WTC11 (cell line): ENCODE measurements at regions not wholly inside any gene's neighbourhood (a gene's known extent, or its start where the extent isn't known, plus 50 kb on each side); places are given as distances from the start of the nearest gene placed in this dataset.

Source experiments
- ATAC-seq: fragments of 200-7000 bp; cut with Tn5 transposase; 2 replicates; pipeline ENCODE4 v1.10.0; 2021; ENCODE audit warnings: mild to moderate bottlenecking, moderate library complexity
- CTCF ChIA-PET: fragments of 300-600 bp; sonication (Branson Sonifier 250); formaldehyde crosslinking; loops from one replicate; lab custom pipeline; 2021; ENCODE audit warnings: antibody characterized with exemption; lab: Charles Lee
- POLR2A ChIA-PET: fragments of 350-600 bp; sonication (Branson Sonifier 250); formaldehyde crosslinking; loops from one replicate; lab custom pipeline; 2021; ENCODE audit warnings: antibody characterized with exemption; lab: Charles Lee
- DNase-seq: peaks from one replicate; pipeline ENCODE4 v3.0.0; 2021; ENCODE audit warnings: low spot score
- H3K27ac Mint-ChIP-seq: 2 replicates; pipeline ENCODE4 v1.8.0; 2021; ENCODE audit warnings: mixed read lengths
- H3K27me3 Mint-ChIP-seq: 2 replicates; pipeline ENCODE4 v1.8.0; 2021; ENCODE audit warnings: low read depth, mild to moderate bottlenecking, moderate library complexity, mixed read lengths
- H3K36me3 Mint-ChIP-seq: 2 replicates; pipeline ENCODE4 v1.8.0; 2021; ENCODE audit warnings: mixed read lengths
- H3K4me1 Mint-ChIP-seq: 2 replicates; pipeline ENCODE4 v1.8.0; 2022; ENCODE audit warnings: mixed read lengths
- H3K4me3 Mint-ChIP-seq: 2 replicates; pipeline ENCODE4 v1.8.0; 2021; ENCODE audit warnings: mild to moderate bottlenecking, moderate library complexity, mixed read lengths
- H3K9me3 Mint-ChIP-seq: 2 replicates; pipeline ENCODE4 v1.8.0; 2021; ENCODE audit warnings: mixed read lengths
- ATF6 ChIP-seq: sonication (generic); formaldehyde crosslinking; IDR thresholded peaks from 2 replicates; pipeline ENCODE4 v1.8.1; 2023; ENCODE audit warnings: mild to moderate bottlenecking, missing genetic modification reagents
- CDX4 ChIP-seq: fragments of 250-450 bp; sonication (Bioruptor Pico); IDR thresholded peaks from 2 replicates; pipeline ENCODE4 v1.9.0; 2021; ENCODE audit warnings: moderate library complexity, mild to moderate bottlenecking, inconsistent platforms, borderline replicate concordance
- ETV6 ChIP-seq: sonication (generic); formaldehyde crosslinking; IDR thresholded peaks from 2 replicates; pipeline ENCODE4 v1.8.1; 2022; ENCODE audit warnings: mild to moderate bottlenecking, missing genetic modification reagents
- GRHL2 ChIP-seq: fragments of 250-450 bp; sonication (Bioruptor Pico); IDR thresholded peaks from 2 replicates; pipeline ENCODE4 v1.8.0; 2022; ENCODE audit warnings: mild to moderate bottlenecking, moderate library complexity; ENCODE audit not compliant: insufficient replicate concordance, severe bottlenecking
- MXD4 ChIP-seq: fragments of 250-450 bp; sonication (Bioruptor Pico); IDR thresholded peaks from 2 replicates; pipeline ENCODE4 v1.8.0; 2021; ENCODE audit warnings: mild to moderate bottlenecking, moderate library complexity, borderline replicate concordance
- NFE2L1 ChIP-seq: sonication (generic); formaldehyde crosslinking; IDR thresholded peaks from 2 replicates; pipeline ENCODE4 v1.8.1; 2023; ENCODE audit warnings: missing genetic modification reagents
- NR1H2 ChIP-seq: sonication (generic); formaldehyde crosslinking; IDR thresholded peaks from 2 replicates; pipeline ENCODE4 v1.9.0; 2021; ENCODE audit warnings: mild to moderate bottlenecking, moderate library complexity, missing genetic modification reagents
- NR2C2 ChIP-seq: sonication (generic); formaldehyde crosslinking; IDR thresholded peaks from 2 replicates; pipeline ENCODE4 v1.8.0; 2022; ENCODE audit warnings: mild to moderate bottlenecking, missing genetic modification reagents
- NR3C1 ChIP-seq: sonication (generic); formaldehyde crosslinking; conservative IDR thresholded peaks from 2 replicates; pipeline ENCODE4 v1.8.1; 2023; ENCODE audit warnings: low read depth, mild to moderate bottlenecking, missing genetic modification reagents
- RELA ChIP-seq: sonication (generic); formaldehyde crosslinking; IDR thresholded peaks from 2 replicates; pipeline ENCODE4 v1.8.1; 2022; ENCODE audit warnings: missing genetic modification reagents, mild to moderate bottlenecking, borderline replicate concordance
- TEAD4 ChIP-seq: sonication (generic); formaldehyde crosslinking; IDR thresholded peaks from 2 replicates; pipeline ENCODE4 v1.8.0; 2022; ENCODE audit warnings: mild to moderate bottlenecking, missing genetic modification reagents
- ZBTB21 ChIP-seq: sonication (generic); formaldehyde crosslinking; IDR thresholded peaks from 2 replicates; pipeline ENCODE4 v1.8.1; 2023; ENCODE audit warnings: mild to moderate bottlenecking, missing genetic modification reagents, borderline replicate concordance
- ZMAT4 ChIP-seq: fragments of 250-450 bp; sonication (Bioruptor Pico); IDR thresholded peaks from 2 replicates; pipeline ENCODE4 v1.9.0; 2021; ENCODE audit warnings: mild to moderate bottlenecking
- ZNF423 ChIP-seq: fragments of 250-450 bp; sonication (Bioruptor Pico); IDR thresholded peaks from 2 replicates; pipeline ENCODE4 v2.1.2; 2022; ENCODE audit warnings: mild to moderate bottlenecking, moderate library complexity
- ZNF532 ChIP-seq: fragments of 250-450 bp; sonication (Bioruptor Pico); IDR thresholded peaks from 2 replicates; pipeline ENCODE4 v1.9.0; 2021; ENCODE audit warnings: mild to moderate bottlenecking, borderline replicate concordance
- TF ChIP-seq, protein P1 (sequence below): fragments of 200-600 bp; IDR thresholded peaks from 2 replicates; pipeline ENCODE4 v1.8.0; 2022; ENCODE audit warnings: antibody characterized with exemption
- TF ChIP-seq, protein P2 (sequence below): sonication (generic); formaldehyde crosslinking; IDR thresholded peaks from 2 replicates; pipeline ENCODE4 v1.8.1; 2023; ENCODE audit warnings: mild to moderate bottlenecking, missing genetic modification reagents
- TF ChIP-seq, protein P3 (sequence below): sonication (generic); formaldehyde crosslinking; IDR thresholded peaks from 2 replicates; pipeline ENCODE4 v1.8.0; 2022; ENCODE audit warnings: mild to moderate bottlenecking, missing genetic modification reagents

- Mint-ChIP-seq H3K27me3 (no peaks in the 10 kb centered on the region), H3K27ac (no peak overlapping the region), H3K36me3 (peaks cover 29% of the 10 kb centered on the region), H3K4me3 (no peak overlapping the region), H3K4me1 (peaks cover 10% of the 10 kb centered on the region; the same call in 1 of the 2 replicates), H3K9me3 (peaks cover 46% of the 10 kb centered on the region)
- ChIA-PET POLR2A (no interaction called here), CTCF (no interaction called here)
- DNase-seq (no peak), ATAC-seq (no peak)
- TF ChIP-seq CDX4 (no peak), NR2C2 (CRISPR knock-in tag) (no peak), NFE2L1 (CRISPR knock-in tag) (no peak), ATF6 (CRISPR knock-in tag) (no peak), ZNF423 (CRISPR knock-in tag) (no peak), GRHL2 (CRISPR knock-in tag) (no peak), TEAD4 (CRISPR knock-in tag) (no peak), ETV6 (CRISPR knock-in tag) (no peak)
- TF ChIP-seq, protein P1, sequence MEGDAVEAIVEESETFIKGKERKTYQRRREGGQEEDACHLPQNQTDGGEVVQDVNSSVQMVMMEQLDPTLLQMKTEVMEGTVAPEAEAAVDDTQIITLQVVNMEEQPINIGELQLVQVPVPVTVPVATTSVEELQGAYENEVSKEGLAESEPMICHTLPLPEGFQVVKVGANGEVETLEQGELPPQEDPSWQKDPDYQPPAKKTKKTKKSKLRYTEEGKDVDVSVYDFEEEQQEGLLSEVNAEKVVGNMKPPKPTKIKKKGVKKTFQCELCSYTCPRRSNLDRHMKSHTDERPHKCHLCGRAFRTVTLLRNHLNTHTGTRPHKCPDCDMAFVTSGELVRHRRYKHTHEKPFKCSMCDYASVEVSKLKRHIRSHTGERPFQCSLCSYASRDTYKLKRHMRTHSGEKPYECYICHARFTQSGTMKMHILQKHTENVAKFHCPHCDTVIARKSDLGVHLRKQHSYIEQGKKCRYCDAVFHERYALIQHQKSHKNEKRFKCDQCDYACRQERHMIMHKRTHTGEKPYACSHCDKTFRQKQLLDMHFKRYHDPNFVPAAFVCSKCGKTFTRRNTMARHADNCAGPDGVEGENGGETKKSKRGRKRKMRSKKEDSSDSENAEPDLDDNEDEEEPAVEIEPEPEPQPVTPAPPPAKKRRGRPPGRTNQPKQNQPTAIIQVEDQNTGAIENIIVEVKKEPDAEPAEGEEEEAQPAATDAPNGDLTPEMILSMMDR: no peak
- TF ChIP-seq, protein P2, sequence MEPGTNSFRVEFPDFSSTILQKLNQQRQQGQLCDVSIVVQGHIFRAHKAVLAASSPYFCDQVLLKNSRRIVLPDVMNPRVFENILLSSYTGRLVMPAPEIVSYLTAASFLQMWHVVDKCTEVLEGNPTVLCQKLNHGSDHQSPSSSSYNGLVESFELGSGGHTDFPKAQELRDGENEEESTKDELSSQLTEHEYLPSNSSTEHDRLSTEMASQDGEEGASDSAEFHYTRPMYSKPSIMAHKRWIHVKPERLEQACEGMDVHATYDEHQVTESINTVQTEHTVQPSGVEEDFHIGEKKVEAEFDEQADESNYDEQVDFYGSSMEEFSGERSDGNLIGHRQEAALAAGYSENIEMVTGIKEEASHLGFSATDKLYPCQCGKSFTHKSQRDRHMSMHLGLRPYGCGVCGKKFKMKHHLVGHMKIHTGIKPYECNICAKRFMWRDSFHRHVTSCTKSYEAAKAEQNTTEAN: no peak
- TF ChIP-seq, protein P3, sequence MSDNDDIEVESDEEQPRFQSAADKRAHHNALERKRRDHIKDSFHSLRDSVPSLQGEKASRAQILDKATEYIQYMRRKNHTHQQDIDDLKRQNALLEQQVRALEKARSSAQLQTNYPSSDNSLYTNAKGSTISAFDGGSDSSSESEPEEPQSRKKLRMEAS (CRISPR knock-in tag): no peak
Measured at GRCh38 chr11:106160494-106160893, 83.0 kb downstream of the AASDHPPT start.

GRCh38 chr11:106161775-106162634, 84.5 kb downstream of the AASDHPPT start:
- H3K9me3 Mint-ChIP-seq: peaks cover 61% of the 10 kb centered on the region
- H3K27ac Mint-ChIP-seq: no peak overlapping the region
- TF ChIP-seq NR2C2 (CRISPR knock-in tag): no peak
- no peak for TF ChIP-seq ETV6 (CRISPR knock-in tag)
- TF ChIP-seq ZNF532 (CRISPR knock-in tag): no peak
- TF ChIP-seq NFE2L1 (CRISPR knock-in tag): no peak
- no peak for TF ChIP-seq RELA (CRISPR knock-in tag)
- no peak for TF ChIP-seq ZBTB21 (CRISPR knock-in tag)
- TF ChIP-seq, protein P1: no peak
- no peak for TF ChIP-seq GRHL2 (CRISPR knock-in tag)
- no peak for TF ChIP-seq MXD4 (CRISPR knock-in tag)
- TF ChIP-seq ZMAT4 (CRISPR knock-in tag): no peak
- no peak for TF ChIP-seq NR3C1 (CRISPR knock-in tag)
- TF ChIP-seq NR1H2 (CRISPR knock-in tag): no peak

More at GRCh38 chr11:106161775-106162634, 84.5 kb downstream of the AASDHPPT start:
- Mint-ChIP-seq H3K4me1 (peaks cover 10% of the 10 kb centered on the region; the same call in 1 of the 2 replicates), H3K4me3 (no peak overlapping the region), H3K36me3 (peaks cover 44% of the 10 kb centered on the region), H3K27me3 (no peaks in the 10 kb centered on the region)
- POLR2A ChIA-PET: no interaction called here
- DNase-seq: no peak
- CTCF ChIA-PET: no interaction called here
- no peak for ATAC-seq
